ENCODE measurements at regions not wholly inside any gene's neighbourhood (a gene's known extent, or its start where the extent isn't known, plus 50 kb on each side); places are given as distances from the start of the nearest gene placed in this dataset.

DNA sequence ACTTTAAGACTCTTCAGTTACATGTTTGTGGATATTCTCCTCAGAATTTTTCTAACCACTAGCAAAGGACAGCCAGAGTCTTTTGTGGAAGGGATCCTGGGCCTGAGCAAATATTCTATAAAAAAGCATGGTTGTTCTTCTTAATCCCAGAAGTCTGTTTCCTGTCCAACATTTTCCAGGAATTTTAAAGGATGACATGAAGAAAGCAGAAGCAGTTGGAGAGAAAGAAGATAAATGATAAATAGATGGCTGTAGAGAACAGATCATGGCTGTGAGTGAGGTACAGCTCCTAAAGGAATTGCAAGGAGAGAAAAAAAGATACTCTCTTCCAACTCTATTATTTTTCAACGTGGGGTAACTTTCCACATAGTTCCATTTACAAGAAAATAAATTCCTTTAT is 91.8 kb upstream of the STEAP4 start:
- TF ChIP-seq, protein P1, sequence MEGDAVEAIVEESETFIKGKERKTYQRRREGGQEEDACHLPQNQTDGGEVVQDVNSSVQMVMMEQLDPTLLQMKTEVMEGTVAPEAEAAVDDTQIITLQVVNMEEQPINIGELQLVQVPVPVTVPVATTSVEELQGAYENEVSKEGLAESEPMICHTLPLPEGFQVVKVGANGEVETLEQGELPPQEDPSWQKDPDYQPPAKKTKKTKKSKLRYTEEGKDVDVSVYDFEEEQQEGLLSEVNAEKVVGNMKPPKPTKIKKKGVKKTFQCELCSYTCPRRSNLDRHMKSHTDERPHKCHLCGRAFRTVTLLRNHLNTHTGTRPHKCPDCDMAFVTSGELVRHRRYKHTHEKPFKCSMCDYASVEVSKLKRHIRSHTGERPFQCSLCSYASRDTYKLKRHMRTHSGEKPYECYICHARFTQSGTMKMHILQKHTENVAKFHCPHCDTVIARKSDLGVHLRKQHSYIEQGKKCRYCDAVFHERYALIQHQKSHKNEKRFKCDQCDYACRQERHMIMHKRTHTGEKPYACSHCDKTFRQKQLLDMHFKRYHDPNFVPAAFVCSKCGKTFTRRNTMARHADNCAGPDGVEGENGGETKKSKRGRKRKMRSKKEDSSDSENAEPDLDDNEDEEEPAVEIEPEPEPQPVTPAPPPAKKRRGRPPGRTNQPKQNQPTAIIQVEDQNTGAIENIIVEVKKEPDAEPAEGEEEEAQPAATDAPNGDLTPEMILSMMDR (conservative IDR thresholded peaks at IDR 0.05; ENCODE audit: low read depth, low read length) = no peak
- no peak for TF ChIP-seq EZH2 (IDR thresholded peaks at IDR 0.05; ENCODE audit: low read length, unreplicated experiment)
- TF ChIP-seq EZH2phosphoT487 (IDR thresholded peaks at IDR 0.05; ENCODE audit: borderline replicate concordance, low read length) = no peak
